ENCODE measurements at regions not wholly inside any gene's neighbourhood (a gene's known extent, or its start where the extent isn't known, plus 50 kb on each side); places are given as distances from the start of the nearest gene placed in this dataset.
A peak's percentile ranks its signal among the peaks of the same experiment; 100 is the strongest.

DNA sequence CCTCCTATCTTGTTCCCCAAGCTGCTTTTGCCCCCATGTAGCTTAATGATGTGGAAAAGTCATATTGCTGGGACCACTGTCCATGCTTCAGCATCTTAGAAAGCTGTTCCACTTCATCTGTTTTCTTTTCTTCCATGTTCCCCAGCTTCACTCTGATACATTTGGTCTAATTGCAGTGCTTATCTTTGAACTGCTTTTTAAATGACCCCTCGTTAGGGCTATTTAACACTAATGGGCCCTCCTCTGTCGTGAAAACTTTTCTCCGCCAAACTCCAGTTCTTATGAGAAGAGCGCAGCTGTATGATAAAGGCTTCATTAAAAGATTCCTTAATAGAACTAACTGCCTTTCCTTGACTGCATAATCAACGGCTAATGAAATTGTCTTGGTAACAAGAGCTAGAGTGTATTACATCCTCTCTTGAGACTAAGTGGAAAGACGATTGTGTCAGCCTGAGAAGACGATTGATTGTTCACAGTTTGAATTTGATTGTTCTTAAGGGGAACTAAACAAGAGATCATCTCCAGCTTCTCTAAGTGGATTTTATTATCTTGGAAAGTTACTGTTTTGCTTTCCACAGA is 165.0 kb upstream of the MTNR1B start:
- no peak for DNase-seq

- no peak for DNase-seq
These were observed 161.4 kb upstream of the MTNR1B start for GRCh38 chr11:92808022-92808421.

DNA sequence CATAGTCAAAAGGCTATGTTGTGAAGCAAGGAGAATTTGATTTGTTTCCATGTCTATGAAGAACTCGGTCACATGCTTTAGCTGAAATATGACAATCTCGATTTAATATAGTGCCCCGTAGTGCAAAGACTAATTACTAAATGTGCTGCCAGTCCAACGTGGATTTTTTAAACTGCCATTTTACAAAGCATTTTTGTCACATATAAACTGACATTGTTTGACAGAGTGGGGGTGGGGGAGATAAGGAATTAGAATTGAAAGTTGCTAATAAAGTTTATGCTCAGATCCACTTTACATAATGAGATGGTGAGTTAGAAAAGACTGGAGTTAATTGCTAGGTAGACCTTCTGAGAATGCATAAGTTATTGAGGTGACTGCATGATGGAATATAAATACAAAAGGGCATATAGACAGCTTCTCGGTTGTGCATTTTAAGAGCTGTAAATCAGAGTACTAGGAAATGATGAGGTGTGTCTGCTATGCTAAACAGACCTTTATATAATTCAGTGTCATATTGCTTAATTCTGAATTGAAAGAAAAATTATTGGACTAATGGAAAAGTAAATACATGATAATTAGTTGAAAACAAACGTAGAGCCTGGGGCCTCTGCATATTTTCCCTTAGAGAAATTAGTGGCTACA is 158.9 kb upstream of the MTNR1B start:
- DNase-seq = no peak

- DNase-seq = no peak
These were observed 158.1 kb upstream of the MTNR1B start for GRCh38 chr11:92811341-92811740.

DNA sequence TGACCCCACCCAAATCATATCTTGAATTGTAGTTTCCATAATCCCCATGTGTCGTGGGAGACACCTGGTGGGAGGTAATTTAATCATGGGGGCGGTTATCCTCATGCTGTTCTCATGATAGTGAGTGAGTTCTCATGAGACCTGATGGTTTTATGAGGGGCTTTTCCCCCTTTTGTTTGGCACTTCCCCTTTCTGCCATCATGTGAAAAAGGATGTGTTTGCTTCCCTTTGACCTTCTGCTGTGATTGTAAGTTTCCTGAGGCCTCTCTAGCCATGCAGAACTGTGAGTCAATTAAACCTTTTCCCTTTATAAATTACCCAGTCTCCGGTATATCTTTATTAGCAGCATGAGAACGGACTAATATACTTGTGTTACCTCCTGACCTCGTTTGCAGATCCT is 156.6 kb upstream of the MTNR1B start:
- no peak for DNase-seq

GRCh38 chr11:92819830-92820229 is 149.6 kb upstream of the MTNR1B start:
- no peak for DNase-seq

- DNase-seq = no peak
These were observed 148.6 kb upstream of the MTNR1B start for GRCh38 chr11:92820860-92821259.

DNA sequence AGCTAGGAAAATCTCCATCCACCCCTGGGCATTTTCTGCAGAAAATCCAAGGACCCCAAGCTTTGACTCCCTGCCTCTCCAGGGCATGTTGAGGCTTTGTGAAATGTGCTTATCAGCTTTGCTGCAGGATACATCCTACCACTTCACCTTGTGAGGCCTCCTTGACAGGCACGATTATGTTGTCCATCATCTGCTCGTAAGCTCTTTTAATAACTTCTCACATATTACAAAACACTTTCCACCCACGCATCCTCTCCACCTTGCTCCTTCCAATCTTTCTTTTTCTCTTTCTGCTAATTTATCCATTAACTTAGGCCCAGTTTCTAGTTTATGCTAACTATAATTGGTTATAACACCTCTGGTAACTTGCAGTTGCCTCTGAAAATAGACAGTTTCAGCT is 147.0 kb upstream of the MTNR1B start:
- DNase-seq = no peak

GRCh38 chr11:92826136-92826535 is 143.3 kb upstream of the MTNR1B start:
- no peak for DNase-seq

GRCh38 chr11:92826603-92827002 is 142.8 kb upstream of the MTNR1B start:
- DNase-seq = no peak

DNA sequence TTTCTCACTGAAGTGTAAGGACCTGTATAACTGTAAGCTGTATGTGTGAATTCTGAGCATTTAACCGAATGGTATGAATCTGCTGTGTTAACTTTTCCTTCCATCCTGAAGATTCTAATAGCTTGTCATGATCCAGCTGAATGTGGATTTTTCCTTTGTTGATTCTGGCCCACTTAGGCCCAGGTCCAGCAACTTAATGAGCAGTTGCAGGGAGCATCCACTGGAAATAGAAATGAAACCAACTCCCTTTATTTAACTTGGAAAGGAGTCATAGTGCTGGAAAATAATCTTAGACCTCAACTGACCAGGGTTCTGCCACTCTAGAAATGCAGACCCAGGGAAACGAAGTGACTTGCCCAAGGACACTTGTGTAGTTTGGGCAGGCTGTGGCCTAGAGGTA is 142.3 kb upstream of the MTNR1B start:
- DNase-seq = no peak

- peak; percentile 7 for DNase-seq
These were observed 140.9 kb upstream of the MTNR1B start for GRCh38 chr11:92828556-92828955.

DNA sequence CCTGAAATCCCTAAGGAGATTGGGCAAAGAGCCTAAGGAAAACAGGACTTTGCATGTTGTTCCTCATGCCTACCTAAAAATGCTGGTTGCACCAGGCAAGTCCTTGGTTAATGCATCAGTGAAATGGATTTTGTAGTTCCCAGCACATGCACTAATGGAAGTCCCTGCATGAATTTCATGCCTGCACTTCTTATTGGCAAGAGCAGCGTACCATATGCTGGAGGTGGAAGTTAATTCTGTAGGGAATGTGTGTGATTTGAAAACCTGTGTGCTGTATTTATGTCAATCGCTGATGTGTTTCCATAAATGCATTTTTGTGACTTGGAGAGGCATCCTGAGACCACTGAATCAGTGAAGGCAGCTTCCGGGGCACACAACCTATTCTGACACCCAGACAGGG is 140.3 kb upstream of the MTNR1B start:
- no peak for DNase-seq

DNA sequence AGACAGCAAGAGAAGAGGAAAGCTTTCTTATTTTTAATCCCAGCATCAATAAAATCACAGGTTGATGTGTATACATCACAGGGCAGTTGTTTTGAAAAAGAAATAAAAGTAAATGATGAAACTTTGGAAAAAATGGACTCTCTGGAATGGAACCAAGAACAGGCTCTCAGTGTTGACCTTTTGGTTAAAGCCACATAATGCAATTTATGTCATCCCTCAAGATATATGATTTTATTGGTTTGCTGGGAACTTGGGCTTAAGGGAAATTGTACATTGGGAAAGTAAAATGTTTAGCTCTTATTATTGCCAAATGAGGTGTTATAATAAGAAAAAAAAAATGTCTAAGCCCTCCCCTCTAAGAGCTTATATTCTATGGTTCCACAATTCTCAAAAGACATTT is 139.8 kb upstream of the MTNR1B start:
- DNase-seq = no peak

- no peak for DNase-seq
These were observed 138.9 kb upstream of the MTNR1B start for GRCh38 chr11:92830377-92831155.

GRCh38 chr11:92834296-92835020 is 135.0 kb upstream of the MTNR1B start:
- no peak for DNase-seq

DNA sequence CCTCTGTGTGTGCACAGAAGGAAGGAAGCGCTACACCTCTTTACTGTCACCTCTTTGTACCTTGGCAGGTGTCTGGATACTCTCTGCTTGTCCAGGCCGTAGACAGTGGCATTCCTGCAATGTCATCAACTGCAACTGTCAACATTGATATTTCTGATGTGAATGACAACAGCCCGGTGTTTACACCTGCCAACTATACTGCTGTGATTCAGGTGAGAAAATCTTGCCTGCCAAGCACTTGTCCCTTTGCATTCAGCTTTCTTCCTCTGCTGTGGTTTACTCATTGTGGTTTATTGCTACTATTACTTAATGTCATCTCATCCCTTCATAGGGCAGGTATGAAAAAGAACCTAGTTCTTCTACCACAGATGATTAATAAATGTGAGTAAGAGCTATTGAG is 131.9 kb upstream of the MTNR1B start:
- no peak for DNase-seq

GRCh38 chr11:92838759-92839310 is 130.6 kb upstream of the MTNR1B start:
- DNase-seq = no peak

DNA sequence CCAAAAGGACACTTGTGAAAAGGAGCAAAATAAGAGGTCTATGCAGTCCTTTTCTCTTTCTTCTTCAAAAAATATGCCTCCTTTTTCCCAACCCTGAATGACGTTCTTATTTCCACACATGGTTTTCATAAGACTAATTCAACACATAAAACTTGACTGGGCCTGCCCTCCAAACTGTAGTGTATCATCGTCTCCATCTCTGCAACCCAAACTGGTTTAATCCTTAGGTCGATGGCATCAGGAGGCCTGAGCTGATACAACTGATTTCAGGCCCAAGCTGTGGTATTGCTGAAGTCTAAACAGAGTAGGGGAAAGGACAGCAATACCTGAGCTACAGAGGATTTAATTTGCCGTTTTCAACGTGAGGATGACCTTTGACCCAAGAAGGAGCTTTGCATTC is 130.0 kb upstream of the MTNR1B start:
- DNase-seq = no peak

GRCh38 chr11:92841719-92842118 is 127.7 kb upstream of the MTNR1B start:
- no peak for DNase-seq

DNA sequence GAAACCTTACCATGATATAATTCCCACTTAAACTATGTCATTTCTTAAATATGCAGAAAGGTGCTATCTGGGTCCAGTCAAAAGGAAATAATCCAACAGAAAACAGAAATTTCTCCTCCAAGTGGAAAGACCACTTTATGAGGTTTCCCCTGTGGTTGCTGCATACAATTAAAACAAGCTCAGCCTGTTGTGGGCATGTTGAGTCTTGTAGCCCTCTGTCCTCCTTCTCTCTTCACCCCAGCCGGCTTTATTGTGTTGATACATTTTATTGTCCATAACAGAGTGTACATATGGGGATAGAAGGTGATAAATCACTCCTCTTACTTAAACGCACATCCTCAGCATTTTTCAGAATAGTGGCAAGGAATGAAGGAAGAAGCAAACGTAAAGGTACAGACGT is 126.0 kb upstream of the MTNR1B start:
- DNase-seq = no peak

DNA sequence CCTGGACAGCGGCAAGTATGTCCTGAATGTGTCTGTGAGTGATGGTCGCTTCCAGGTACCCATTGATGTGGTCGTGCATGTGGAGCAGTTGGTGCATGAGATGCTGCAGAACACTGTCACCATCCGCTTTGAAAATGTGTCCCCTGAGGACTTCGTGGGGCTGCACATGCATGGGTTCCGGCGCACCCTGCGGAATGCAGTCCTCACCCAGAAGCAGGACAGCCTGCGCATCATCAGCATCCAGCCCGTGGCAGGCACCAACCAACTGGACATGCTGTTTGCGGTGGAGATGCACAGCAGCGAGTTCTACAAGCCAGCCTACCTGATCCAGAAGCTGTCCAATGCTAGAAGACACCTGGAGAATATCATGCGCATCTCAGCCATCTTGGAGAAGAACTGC is 125.3 kb upstream of the MTNR1B start:
- no peak for DNase-seq

DNA sequence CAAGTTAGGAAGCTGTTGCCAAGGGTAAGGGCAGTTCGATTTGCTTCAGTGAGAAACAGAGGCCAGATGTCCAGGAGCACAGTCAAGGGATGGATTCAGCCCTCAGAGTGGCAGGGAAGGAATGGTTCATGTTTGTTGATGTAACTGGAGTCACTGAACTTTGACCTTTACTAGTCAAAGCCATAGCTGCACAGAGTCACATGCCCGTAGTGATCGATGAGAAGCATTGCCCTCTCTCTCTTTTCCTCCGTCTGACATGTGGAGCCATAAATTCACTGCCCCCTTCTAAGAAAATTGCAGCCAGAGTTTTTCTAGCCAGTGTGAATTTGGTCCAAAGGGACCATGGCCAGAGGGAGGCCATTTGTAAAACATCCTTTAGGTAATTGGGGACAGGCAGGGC is 124.1 kb upstream of the MTNR1B start:
- DNase-seq = no peak

- no peak for DNase-seq
These were observed 123.6 kb upstream of the MTNR1B start for GRCh38 chr11:92845805-92846204.

Measured in OCI-M1 (cell line).